Cerebellar nuclear complex (tissue), 1 donor: ENCODE measurements at regions not wholly inside any gene's neighbourhood (a gene's known extent, or its start where the extent isn't known, plus 50 kb on each side); places are given as distances from the start of the nearest gene placed in this dataset.
"Not testable (repeated sequence)": the region's sequence is repeated elsewhere in the genome, so short reads cannot be mapped to it uniquely, and the experiment has no call there.

Source experiments
- DNase-seq, 2 experiments: peaks; one replicate each; lab custom pipeline; 2025; lab: John Stamatoyannopoulos, UW

DNA sequence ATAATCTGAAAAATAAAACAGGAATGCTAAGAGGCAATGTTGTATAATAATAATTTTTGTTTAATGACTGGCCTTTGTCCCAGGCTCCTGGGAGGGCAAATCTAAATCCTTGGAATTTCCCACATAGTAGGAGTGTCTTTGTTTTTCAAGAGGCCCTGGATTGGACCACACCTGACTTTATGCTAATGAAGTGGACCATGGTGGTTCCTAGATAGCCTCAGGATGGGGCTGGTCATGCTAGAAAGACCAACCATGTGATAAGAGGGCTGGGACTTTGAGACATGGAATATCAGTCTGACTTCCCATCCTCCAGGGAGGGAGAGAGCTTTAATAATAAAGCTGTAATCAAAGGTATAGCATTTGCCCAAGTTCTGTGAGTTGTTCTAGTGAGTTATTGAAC lies 138.2 kb upstream of the RAB4A start:
- no peak for DNase-seq

DNA sequence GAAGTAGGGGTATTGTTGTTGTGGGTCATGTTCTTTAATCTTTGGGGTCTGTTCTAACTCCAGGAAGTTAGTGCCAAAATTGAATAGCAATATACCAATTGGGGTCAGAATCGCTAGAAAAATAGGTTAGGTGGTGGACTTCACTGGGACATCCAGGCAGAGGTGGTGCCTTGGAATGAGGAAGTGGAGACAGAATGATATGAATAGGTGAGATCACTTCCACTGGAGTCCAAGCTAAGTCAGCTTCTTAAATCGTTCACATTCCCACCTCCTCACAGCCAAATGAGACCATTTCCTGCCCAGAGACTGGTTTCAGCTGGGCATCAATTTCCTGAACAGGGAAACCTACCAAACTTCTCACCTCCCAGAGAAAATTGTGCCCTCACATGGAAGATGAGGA lies 137.8 kb upstream of the RAB4A start:
- DNase-seq: no peak

DNA sequence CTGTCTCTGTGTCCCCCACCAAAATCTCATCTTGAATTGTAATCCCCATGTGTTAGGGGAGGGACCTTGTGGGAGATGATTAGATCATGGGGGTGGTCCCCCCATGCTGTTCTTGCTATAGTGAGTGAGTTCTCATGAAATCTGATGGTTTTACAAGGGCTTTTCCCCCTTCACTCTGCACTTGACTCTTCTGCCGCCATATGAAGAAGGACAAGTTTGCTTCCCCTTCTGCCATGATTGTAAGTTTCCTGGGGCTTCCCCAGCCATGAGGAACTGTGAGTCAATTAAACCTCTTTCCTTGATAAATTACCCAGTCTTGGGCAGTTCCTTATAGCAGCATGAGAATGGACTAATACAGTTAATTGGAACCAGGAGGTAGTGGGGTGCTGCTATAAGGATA lies 137.1 kb upstream of the RAB4A start:
- DNase-seq: no peak

DNA sequence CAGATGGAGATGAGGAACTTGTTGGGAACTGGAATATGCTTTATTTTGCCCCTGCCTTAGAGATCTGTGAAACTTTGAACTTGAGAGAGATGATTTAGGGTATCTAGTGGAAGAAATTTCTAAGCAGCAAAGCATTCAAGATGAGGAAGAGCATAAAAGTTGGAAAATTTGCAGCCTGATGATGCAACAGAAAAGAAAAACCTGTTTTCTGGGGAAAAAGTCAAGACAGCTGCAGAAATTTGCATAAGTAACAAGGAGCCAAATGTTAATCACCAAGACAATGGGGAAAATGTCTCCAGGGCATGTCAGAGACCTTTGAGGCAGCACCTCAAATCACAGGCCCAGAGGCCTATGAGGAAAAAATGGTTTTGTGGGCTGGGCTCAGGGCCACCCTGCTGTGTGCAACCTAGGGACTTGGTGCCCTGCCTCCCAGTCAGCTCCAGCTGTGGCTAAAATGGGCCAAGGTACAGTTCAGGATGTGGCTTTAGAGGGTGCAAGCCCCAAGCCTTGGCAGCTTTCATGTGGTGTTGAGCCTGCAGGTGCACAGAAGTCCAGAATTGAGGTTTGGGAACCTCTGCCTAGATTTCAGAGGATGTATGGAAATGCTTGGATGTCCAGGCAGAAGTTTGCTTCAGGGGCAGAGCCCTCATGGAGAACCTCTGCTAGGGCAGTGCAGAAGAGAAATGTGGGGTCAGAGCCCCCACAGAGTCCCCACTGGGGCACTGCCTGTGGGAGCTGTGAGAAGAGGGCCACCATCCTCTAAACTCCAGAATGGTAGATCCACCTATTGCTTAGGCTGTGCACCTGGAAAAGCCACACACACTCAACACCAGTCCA lies 136.3 kb upstream of the RAB4A start:
- not testable (repeated sequence) for DNase-seq

DNA sequence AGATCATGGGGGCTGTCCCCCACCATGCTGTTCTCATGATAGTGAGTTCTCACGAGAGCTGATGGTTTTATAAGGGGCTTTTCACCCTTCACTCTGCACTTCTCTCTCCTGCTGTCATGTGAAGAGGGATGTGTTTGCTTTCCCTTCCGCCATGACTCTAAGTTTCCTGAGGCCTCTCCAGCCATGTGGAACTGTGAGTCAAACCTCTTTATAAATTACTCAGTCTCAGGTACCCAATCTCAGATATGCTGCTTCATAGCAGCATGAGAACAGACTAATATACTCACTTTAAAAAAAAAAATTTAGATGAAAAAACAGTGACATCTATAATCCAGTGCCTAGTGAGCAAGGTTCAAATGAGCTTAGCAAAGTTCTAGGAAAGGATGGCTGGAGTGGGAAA lies 135.1 kb upstream of the RAB4A start:
- no peak for DNase-seq

DNA sequence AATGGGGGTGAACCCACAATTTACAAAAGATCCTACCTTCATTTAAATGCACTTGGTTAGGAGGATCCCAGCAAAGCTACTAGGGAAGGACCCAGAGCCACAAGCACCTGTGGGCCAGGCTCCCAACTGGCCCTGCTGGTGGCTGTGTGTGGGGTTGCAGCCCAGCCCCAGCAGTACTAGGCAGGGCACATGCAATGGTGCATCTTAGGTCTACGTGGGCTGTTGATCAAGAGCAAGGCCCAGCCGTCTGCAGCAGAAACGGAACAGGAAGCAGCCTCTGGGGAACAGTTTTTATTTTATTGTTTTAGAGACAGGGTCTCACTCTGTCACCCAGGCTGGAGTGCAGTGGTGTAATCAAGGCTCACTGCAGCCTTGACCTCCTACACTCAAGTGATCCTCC lies 134.1 kb upstream of the RAB4A start:
- DNase-seq: no peak

DNA sequence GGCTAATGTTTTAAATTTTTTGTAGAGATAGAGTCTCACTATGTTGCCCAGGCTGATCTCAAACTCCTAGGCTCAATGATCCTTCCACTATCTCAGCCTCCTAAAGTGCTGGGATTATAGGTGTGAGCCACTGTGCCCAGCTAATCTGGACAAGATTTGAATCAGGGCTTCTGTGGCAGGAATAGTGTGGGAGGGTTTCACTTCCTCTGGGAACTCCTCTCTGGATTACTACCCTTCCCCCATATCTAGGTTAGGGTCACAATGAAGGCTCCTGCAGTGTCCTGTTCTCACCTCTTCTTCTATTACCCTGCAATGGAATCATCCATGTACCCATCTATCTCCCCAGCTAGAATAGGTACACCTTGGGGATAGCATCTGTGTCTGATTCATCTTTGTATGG lies 133.6 kb upstream of the RAB4A start:
- no peak for DNase-seq

DNA sequence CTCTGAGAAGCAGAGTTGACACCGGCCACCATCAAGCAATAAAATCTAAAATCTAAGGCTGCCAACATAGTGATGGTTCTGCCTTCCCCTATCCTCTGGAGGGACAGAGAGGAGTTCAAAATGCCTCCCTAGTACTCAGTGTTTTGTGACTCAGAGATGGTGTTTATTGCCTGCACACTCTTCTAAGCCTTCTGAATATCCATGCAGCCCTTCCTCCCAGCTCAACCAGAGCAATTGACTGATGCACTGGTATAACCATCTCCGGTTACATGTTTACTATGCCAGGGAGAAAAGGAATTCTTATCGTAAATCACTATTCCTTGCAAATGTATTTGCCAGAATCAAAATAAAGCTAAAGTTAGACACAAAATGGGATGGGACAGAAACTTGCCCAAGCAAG lies 132.9 kb upstream of the RAB4A start:
- DNase-seq: no peak

DNA sequence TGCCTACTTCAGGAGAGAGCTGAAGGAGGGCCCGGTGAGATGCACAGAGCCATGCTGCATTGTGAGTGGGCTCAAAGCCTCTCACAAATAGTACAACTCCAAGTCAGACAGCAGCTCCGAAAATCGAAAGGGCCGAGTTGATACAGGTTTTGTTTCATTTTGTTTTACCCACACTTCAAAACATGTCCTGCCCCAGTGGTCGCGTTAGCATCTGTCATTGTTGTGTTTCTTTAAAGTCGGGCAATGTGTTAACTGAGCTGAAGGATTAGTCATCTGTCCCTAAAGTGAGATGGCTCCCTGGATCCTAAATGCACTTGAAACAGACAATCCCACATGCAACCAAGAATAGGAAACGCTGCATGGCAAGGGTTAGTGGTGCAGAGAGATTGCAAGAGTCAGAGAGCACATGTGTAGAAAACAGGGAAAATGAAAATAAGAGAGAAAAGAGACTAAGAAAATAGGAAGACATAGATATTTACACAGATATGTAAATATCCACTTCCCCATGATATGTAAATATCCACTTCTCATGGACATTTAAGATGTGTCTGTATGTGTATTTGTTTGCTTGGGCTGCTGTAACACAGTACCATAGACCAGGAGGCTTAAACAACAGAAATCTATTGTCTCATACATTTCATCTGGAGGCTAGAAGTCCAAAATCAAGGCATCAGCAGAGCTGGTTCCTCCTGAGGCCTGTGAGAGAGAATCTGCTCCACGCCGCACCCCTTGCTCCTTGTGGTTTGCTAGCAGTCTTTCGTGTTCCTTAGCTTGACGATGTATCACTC lies 131.4 kb upstream of the RAB4A start:
- DNase-seq: no peak

DNA sequence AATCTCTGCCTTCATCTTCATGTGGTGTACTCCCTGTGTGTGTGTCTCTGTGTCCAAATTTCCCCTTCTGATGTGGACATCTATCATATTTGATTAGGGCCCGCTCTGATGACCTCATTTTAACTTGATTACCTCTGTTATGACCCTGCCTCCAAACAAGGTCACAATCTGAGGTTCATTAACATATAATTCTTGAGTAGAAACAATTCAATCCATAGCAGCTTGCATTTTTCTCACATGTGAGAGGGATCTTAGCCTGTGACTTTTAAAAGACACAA lies 130.9 kb upstream of the RAB4A start:
- no peak for DNase-seq

DNA sequence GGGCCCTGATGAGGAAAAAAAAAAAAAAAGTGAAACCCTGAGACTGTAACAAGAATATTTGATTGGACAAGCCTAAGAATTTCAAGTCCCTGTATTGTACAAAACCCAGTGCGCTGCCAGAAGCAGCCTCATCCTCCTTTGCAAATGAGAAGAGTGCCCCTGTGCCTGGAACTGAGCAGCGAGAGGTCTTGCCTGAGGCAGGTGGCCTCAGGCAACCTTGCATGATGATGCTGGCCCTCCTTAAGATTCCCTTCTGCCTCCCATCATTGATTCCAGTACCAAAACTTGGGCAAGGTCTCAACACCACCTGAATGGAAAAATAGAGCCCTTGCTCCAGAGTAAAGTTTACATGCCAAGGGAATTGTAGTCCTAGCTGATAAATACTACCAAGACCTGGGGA lies 129.6 kb upstream of the RAB4A start:
- no peak for DNase-seq

DNA sequence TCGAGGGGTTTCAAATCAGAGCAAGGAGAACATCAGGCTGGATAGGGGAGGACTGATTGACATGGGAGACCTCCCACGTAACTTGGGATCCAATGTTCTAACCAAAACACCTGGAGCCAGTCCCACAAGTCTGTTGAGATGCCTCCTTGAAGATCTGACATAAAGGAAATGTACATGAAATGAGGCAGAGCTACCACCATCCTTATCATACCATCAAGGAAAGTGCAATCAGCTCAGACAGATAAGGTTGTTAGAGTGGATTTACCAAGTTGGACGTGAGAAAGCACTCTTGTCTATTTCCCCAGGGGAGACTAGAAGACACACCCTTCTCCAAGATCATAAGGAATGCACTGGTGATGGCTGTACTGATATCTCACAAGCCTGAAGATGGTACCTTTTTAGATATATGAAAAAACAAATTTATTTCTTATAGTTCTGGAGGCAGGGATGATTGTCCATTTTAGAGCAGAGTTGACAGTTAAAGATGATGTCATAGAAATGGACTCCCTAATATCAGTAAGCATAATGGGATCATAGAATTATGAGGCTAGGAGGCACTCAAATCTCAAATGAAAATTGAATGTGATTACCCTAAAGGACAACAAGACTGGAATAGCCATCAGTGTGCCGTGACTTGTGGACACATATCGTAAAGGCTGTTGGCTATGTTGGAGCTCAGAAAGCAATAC lies 129.1 kb upstream of the RAB4A start:
- no peak for DNase-seq

DNA sequence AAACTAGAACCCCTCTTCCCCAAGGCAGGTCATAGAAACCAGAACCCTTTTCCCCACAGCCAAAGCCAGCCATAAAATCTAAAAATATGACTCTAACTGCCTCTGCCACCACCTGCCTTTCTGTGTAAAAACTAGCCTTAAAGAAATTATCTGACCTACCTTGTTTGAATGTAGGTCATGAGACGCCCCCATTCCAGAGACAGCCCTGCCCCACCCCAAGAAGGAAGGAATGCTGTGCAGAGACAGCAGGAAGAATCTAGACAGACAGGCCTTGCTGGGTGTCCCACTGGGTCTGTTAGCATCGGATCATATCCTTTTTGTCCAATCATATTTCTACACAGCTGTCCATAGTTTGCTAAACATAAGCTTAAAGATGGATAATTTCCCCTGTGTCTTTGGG lies 128.4 kb upstream of the RAB4A start:
- no peak for DNase-seq

DNA sequence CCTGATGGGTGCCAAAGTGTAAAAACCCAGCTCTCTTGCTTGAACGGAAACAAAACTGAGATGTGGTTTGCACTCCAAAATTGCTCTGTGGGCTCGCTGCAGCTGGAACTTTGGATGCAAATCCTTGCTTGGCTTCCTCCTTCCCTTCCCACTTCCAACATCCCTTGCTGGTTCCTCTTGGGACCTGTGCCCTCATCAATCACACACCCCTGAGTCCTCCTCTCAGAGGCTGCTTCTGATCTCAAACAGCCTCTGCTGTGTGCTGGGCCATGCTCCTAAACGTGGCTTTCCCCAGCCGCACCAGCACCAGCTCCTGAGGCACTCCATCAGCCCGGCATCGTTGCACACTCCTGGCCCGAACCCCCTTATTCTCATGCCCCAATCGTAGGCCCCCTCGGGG lies 124.3 kb upstream of the RAB4A start:
- no peak for DNase-seq

DNA sequence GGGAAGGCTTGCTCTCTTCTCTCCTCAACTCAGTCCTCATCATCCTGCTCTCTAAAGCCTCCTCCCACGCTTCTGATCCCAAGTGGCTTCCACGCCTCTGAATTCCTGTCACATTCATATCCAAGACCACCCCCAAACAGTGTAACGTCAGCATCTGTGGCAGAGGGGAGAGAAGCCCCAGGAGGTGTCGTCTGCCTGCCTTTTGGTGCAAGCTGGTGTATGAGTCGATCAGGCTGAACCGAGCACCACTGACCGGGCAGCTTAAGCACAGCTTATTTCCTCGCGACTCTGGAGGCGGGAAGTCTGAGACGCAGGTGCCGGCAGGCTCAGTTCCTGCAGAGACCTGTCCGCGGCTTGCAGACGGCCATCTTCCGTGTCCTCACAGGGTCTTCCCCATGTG lies 123.8 kb upstream of the RAB4A start:
- no peak for DNase-seq

DNA sequence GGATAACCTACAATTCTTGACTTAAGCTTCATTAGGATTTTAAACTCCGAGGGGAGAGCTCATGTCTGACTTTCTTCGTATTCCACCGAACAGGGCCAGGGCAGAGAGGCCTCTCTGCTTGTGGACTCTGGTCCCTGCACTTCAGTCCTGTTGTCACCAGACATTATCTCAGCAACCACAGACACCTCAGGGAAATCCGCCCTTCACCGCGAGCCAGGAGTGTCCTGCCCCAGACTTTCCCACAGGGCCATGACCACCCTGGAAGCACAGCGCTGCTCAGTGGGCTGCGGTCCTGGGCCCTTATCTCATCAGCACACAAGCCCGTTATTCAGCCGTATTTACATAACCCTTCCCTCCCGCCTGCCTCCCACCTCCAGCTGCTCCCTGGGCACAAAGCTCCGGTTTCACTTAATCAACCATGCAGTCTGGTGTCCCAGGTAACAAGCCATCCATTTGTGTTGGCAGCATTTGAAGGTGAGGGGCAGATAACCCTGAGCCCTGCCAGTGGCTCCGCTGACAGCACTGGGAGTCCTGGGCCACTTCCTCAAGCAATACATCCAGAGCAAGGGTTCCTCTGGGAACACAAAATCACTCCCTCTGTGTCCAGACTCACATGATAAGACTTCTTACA lies 122.8 kb upstream of the RAB4A start:
- no peak for DNase-seq

DNA sequence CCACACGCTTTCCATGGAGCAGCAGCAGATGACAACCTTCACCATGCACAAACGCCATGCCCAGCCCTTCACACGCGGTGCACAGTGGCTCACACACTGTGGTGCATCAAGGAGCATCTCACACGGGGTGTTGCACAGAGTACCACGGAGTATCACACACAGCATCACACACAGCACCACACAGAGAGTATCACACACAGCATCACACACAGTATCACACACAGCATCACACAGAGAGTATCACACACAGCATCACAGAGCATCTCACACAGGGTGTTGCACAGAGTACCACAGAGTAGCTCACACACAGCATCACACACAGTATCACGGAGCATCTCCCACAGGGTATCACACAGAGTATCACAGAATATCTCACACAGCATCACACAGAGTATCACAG lies 122.2 kb upstream of the RAB4A start:
- DNase-seq: no peak

DNA sequence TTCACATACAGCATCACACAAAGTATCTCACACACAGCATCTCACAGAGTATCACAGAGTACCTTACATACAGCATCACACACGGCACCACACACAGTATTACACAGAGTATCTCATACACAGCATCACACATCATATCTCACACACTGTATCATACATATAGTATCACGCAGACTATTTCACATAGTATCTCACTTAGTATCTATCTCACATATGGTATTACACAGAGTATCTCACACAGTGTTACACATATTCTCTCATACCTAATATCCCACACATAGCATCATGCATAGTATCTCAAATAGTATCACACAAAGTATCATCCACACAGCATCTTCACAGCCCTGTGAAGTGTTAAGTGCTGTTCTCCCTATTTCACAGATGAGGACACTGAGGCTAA lies 121.5 kb upstream of the RAB4A start:
- no peak for DNase-seq

DNA sequence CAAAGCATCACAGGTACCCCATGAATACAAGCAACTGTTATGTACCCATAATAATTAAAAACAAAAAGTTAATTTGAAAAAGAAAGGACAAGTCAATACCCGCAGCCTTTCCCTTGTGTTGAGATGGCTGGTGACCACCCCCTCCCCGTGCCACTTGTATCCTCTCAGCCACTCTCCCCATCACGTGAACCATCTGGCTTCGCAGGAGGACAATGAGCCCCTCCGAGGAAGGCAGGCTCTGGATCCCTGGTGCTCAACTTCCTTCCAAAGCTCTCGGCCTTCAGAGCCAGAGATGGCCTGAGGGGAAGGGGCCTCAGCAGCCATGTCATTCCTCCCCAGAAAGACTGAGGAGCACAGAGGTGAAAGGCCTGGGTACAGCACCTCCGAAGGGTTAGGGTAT lies 120.4 kb upstream of the RAB4A start:
- DNase-seq: no peak

DNA sequence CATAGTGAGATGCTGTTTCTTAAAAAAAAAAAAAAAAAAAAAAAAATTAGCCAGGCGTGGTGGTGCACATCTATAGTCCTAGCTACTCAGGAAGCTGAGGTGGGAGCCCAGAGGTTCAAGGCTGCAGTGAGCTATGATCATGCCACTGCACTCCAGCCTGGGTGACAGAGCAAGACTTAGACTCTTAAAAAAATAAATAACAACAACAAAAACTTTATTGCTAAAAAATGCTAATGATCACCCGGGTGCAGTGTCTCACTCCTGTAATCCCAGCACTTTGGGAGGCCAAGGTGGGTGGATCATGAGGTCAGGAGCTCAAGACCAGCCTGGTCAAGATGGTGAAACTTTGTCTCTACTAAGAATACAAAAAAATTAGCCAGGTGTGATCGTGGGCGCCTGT lies 119.5 kb upstream of the RAB4A start:
- DNase-seq: not testable (repeated sequence)

DNA sequence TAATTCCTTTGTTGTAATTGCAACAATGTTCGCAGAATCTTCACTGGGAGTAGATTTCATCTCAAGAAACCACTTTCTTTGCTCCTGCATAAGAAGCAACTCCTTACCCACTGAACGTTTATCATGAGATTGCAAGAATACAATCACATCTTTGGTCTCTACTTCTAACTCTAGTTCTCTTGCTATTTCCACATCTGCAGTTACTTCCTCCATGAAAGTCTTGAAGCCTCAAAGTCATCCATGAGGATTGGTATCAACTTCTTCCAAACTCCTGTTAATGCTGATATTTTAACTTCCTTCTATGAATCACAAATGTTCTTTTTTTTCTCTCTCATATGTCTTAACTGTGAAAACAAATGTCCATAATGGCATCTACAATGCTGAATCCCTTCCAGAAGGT lies 118.6 kb upstream of the RAB4A start:
- no peak for DNase-seq

DNA sequence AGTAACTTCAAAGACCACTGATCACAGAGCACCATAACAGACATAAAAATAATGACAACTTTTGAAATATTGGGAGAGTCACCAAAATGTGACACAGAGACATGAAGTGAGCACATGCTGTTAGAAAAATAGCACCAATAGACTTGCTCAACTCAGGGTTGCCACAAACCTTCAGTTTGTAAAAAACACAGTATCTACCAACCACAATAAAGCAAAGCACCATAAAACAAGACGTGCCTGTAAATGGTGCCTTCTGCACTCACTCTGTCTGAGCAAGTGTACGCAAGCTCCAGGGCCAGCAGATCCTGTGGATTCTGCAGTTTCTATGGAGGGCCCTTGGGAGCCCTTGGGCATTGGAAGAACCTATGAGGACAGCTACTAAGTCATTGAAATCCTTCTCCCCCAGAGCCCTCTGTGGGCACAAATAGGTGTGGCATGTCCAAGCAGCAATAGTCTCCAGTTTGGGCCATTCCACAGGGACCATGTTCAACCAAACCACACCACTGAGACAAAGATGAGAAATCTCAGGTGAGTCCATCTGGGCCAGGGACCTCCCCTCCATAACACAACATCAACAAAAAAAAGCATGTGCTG lies 116.9 kb upstream of the RAB4A start:
- DNase-seq: no peak
